ENCODE measurements at regions not wholly inside any gene's neighbourhood (a gene's known extent, or its start where the extent isn't known, plus 50 kb on each side); places are given as distances from the start of the nearest gene placed in this dataset.

GRCh38 chr17:70603226-70603625 lies 433.9 kb downstream of the KCNJ2 start:
- Histone ChIP-seq H3K4me3 (no peak overlapping the region), H3K27me3 (no peaks in the 10 kb centered on the region), H3K9me3 (no peaks in the 10 kb centered on the region), H3K4me1 (no peaks in the 10 kb centered on the region), H3K36me3 (no peaks in the 10 kb centered on the region), H3K27ac (no peak overlapping the region)
- TF ChIP-seq, protein P1, sequence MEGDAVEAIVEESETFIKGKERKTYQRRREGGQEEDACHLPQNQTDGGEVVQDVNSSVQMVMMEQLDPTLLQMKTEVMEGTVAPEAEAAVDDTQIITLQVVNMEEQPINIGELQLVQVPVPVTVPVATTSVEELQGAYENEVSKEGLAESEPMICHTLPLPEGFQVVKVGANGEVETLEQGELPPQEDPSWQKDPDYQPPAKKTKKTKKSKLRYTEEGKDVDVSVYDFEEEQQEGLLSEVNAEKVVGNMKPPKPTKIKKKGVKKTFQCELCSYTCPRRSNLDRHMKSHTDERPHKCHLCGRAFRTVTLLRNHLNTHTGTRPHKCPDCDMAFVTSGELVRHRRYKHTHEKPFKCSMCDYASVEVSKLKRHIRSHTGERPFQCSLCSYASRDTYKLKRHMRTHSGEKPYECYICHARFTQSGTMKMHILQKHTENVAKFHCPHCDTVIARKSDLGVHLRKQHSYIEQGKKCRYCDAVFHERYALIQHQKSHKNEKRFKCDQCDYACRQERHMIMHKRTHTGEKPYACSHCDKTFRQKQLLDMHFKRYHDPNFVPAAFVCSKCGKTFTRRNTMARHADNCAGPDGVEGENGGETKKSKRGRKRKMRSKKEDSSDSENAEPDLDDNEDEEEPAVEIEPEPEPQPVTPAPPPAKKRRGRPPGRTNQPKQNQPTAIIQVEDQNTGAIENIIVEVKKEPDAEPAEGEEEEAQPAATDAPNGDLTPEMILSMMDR (IDR thresholded peaks at IDR 0.05): no peak
- DNase-seq: no peak
- intact Hi-C loops (cut with DNase I; ENCODE audit: low total_unique reads): no loop called here

- no peaks in the 10 kb centered on the region for H3K27me3 ChIP-seq
- TF ChIP-seq, protein P1 (IDR thresholded peaks at IDR 0.05): no peak
- intact Hi-C loops (cut with DNase I; ENCODE audit: low total_unique reads): no loop called here
- no peaks in the 10 kb centered on the region for H3K4me1 ChIP-seq
- no peak overlapping the region for H3K4me3 ChIP-seq
- H3K9me3 ChIP-seq: no peaks in the 10 kb centered on the region
- no peak for DNase-seq
- no peak overlapping the region for H3K27ac ChIP-seq
- no peaks in the 10 kb centered on the region for H3K36me3 ChIP-seq
Observed at GRCh38 chr17:70604854-70605253, 435.5 kb downstream of the KCNJ2 start.

- TF ChIP-seq, protein P1 (IDR thresholded peaks at IDR 0.05): no peak
- DNase-seq: no peak
- Histone ChIP-seq H3K27me3 (no peaks in the 10 kb centered on the region), H3K4me1 (no peaks in the 10 kb centered on the region), H3K36me3 (no peaks in the 10 kb centered on the region), H3K27ac (no peak overlapping the region), H3K9me3 (no peaks in the 10 kb centered on the region), H3K4me3 (no peak overlapping the region)
- intact Hi-C loops (cut with DNase I; ENCODE audit: low total_unique reads): no loop called here
Observed at GRCh38 chr17:70606086-70606485, 436.8 kb downstream of the KCNJ2 start.

DNA sequence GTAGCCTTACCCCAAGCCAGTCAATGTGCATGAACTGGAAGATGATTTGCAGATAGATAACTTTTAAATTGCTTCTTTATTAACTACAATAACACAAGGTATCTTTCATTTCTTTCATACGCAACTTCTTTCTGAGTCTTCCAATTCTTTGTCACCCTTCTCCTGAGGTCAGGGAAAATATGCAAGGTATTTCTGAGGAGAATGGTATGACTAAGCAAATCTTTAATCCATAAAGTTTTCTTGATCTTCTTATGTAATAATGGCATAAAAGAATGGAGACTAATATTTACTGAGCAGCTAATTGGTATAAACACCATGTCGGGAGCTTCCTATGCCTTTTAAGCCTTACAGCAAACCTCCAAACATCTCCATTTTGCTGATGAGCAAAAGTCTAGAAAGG lies 438.9 kb downstream of the KCNJ2 start:
- Histone ChIP-seq H3K27ac (no peak overlapping the region), H3K4me3 (no peak overlapping the region), H3K4me1 (no peaks in the 10 kb centered on the region), H3K9me3 (no peaks in the 10 kb centered on the region), H3K36me3 (no peaks in the 10 kb centered on the region), H3K27me3 (no peaks in the 10 kb centered on the region)
- intact Hi-C loops (cut with DNase I; ENCODE audit: low total_unique reads): no loop called here
- TF ChIP-seq, protein P1 (IDR thresholded peaks at IDR 0.05): no peak
- no peak for DNase-seq

GRCh38 chr17:70608957-70609356 lies 439.6 kb downstream of the KCNJ2 start:
- Histone ChIP-seq H3K9me3 (no peaks in the 10 kb centered on the region), H3K36me3 (no peaks in the 10 kb centered on the region), H3K27ac (no peak overlapping the region), H3K4me3 (no peak overlapping the region), H3K4me1 (no peaks in the 10 kb centered on the region), H3K27me3 (no peaks in the 10 kb centered on the region)
- TF ChIP-seq, protein P1 (IDR thresholded peaks at IDR 0.05): no peak
- intact Hi-C loops (cut with DNase I; ENCODE audit: low total_unique reads): no loop called here
- no peak for DNase-seq

DNA sequence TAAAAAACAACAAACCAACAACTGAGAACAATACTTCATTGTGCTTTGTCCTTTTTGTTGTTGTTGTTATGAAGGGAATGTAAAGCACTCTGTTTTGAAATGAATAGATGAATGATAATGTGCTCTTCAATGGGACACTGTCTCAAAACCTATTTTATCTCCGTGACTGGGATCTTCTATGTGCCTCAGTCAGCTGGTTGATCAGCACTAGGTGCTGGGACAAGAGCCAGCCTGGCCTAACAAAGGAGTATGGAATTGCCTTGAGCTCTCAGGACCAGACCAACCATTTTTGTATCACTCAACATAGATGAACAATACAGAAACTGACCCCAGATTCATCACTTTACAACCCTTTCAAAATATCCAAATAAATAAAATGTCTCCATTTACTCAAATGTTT lies 440.2 kb downstream of the KCNJ2 start:
- no peaks in the 10 kb centered on the region for H3K36me3 ChIP-seq
- TF ChIP-seq, protein P1 (IDR thresholded peaks at IDR 0.05): no peak
- H3K27me3 ChIP-seq: no peaks in the 10 kb centered on the region
- H3K27ac ChIP-seq: no peak overlapping the region
- H3K9me3 ChIP-seq: no peaks in the 10 kb centered on the region
- intact Hi-C loops (cut with DNase I; ENCODE audit: low total_unique reads): no loop called here
- no peak overlapping the region for H3K4me3 ChIP-seq
- no peak for DNase-seq
- no peaks in the 10 kb centered on the region for H3K4me1 ChIP-seq

Measured in tibial artery (tissue), 4 donors.